HCT116 (cell line): ENCODE measurements at regions not wholly inside any gene's neighbourhood (a gene's known extent, or its start where the extent isn't known, plus 50 kb on each side); places are given as distances from the start of the nearest gene placed in this dataset.

Experiments
- ATAC-seq: fragments of 200-7000 bp; cut with Tn5 transposase; 2 replicates; pipeline ENCODE4 v1.9.1; 2020; ENCODE audit warnings: mild to moderate bottlenecking, moderate library complexity
- BruUV-seq: library from RNA; stranded (reverse); fragments of 400-500 nt; replicated peaks from 2 replicates; lab custom pipeline; 2021; lab: Mats Ljungman, UMichigan
- CTCF ChIA-PET: fragments of 300-600 bp; sonication (Branson Sonifier 250); formaldehyde crosslinking; loops from one replicate; lab custom pipeline; 2021; ENCODE audit warnings: antibody characterized with exemption; lab: Charles Lee
- POLR2A ChIA-PET: fragments of 300-600, 350-600 bp; sonication (Branson Sonifier 250); formaldehyde crosslinking; loops from one replicate; lab custom pipeline; 2021; ENCODE audit warnings: antibody characterized with exemption; lab: Charles Lee
- RAD21 ChIA-PET, 2 experiments: fragments of 300-600 bp; sonication (Branson Sonifier 250); formaldehyde crosslinking; loops; one replicate each; lab custom pipeline; 2023; ENCODE audit warnings: low total read pairs in 2 of 2; ENCODE audit not compliant: uncharacterized antibody in 2 of 2, unreplicated experiment in 2 of 2, low non-redundant PET in 1 of 2; lab: Charles Lee
- DNase-seq: peaks from one replicate; pipeline ENCODE4 v3.0.0-alpha.2; 2010; ENCODE audit warnings: low read depth, low spot score
- H2AFZ ChIP-seq: fragments of 200-600 bp; shearing (Covaris generic), sonication (generic); 2 replicates; pipeline ENCODE4 v1.6.1; 2017; ENCODE audit warnings: low read depth, mixed run types, mixed read lengths, antibody characterized with exemption, low read length; ENCODE audit not compliant: poor library complexity, severe bottlenecking
- H3K27ac ChIP-seq: 2 replicates; pipeline ENCODE4 v1.5.1; 2012; ENCODE audit warnings: low read depth, low read length
- H3K27me3 ChIP-seq: fragments of 200-600 bp; sonication (generic); 2 replicates; pipeline ENCODE4 v1.6.1; 2016; ENCODE audit warnings: mixed run types, low read length, mixed read lengths; ENCODE audit not compliant: insufficient read depth
- H3K36me3 ChIP-seq, 2 experiments: fragments of 200-500 bp in 1 of 2; fragments of 200-600 bp in 1 of 2; sonication (Bioruptor generic) in 1 of 2; sonication (generic) in 1 of 2; 2 replicates each; pipeline versions ENCODE4 v1.5.1 to v1.6.1; 2014 to 2016; ENCODE audit warnings: low read length in 2 of 2, inconsistent platforms in 1 of 2, mixed read lengths in 1 of 2, mixed run types in 1 of 2; ENCODE audit not compliant: insufficient read depth in 2 of 2, control insufficient read depth in 1 of 2
- H3K4me1 ChIP-seq, 2 experiments: fragments of 200-600 bp in 1 of 2; sonication (generic) in 1 of 2; 2 replicates each; pipeline versions ENCODE4 v1.5.1 to v1.6.1; 2012 to 2017; ENCODE audit warnings: low read length in 2 of 2, inconsistent platforms in 1 of 2, mild to moderate bottlenecking in 1 of 2, mixed read lengths in 1 of 2, mixed run types in 1 of 2, moderate library complexity in 1 of 2; ENCODE audit not compliant: insufficient read depth in 2 of 2, control insufficient read depth in 1 of 2
- H3K4me2 ChIP-seq: fragments of 200-600 bp; sonication (generic); 2 replicates; pipeline ENCODE4 v1.6.1; 2017; ENCODE audit warnings: mixed run types, low read length, mixed read lengths
- H3K4me3 ChIP-seq, 2 experiments: fragments of 200-600 bp in 1 of 2; sonication (generic) in 1 of 2; replicated peaks in 1 of 2; 2 replicates each; pipeline ENCODE4 v1.5.1; 2011 to 2016; ENCODE audit warnings: low read length in 2 of 2, control low read depth in 1 of 2, low read depth in 1 of 2, mild to moderate bottlenecking in 1 of 2, mixed read lengths in 1 of 2, mixed run types in 1 of 2
- H3K79me2 ChIP-seq: fragments of 200-600 bp; sonication (generic); 2 replicates; pipeline ENCODE4 v1.6.1; 2017; ENCODE audit warnings: mild to moderate bottlenecking, mixed run types, low read length, moderate library complexity, mixed read lengths; ENCODE audit not compliant: insufficient read depth
- H3K9ac ChIP-seq: fragments of 200-600 bp; sonication (generic); 2 replicates; pipeline ENCODE4 v1.6.1; 2016; ENCODE audit warnings: low read length, mixed read lengths
- H3K9me2 ChIP-seq: fragments of 200-600 bp; sonication (generic), shearing (Covaris generic); 2 replicates; pipeline ENCODE4 v1.6.1; 2017; ENCODE audit warnings: mixed run types, mild to moderate bottlenecking, moderate library complexity; ENCODE audit not compliant: insufficient read depth
- H3K9me3 ChIP-seq, 2 experiments: fragments of 200-500 bp in 1 of 2; fragments of 200-600 bp in 1 of 2; sonication (Bioruptor generic) in 1 of 2; sonication (generic) in 1 of 2; 2 replicates each; pipeline ENCODE4 v1.6.1; 2014 to 2017; ENCODE audit warnings: low read length in 2 of 2, mixed read lengths in 2 of 2, inconsistent platforms in 1 of 2, low read depth in 1 of 2, mild to moderate bottlenecking in 1 of 2, mixed run types in 1 of 2, moderate library complexity in 1 of 2; ENCODE audit not compliant: control insufficient read depth in 1 of 2, insufficient read depth in 1 of 2
- H4K20me1 ChIP-seq: fragments of 200-600 bp; sonication (generic), shearing (Covaris generic); 2 replicates; pipeline ENCODE4 v1.6.1; 2017; ENCODE audit warnings: mixed run types, mild to moderate bottlenecking, moderate library complexity; ENCODE audit not compliant: insufficient read depth
- ATF3 ChIP-seq: IDR thresholded peaks from 2 replicates; pipeline ENCODE4 v1.6.1; 2012
- CBX3 ChIP-seq: IDR thresholded peaks from 2 replicates; pipeline ENCODE4 v1.6.1; 2012; ENCODE audit warnings: low read depth
- ELF1 ChIP-seq: IDR thresholded peaks from 2 replicates; pipeline ENCODE4 v1.6.1; 2012; ENCODE audit warnings: low read depth, borderline replicate concordance
- MAX ChIP-seq: IDR thresholded peaks from 2 replicates; pipeline ENCODE4 v1.6.1; 2012
- POLR2A ChIP-seq: IDR thresholded peaks from 2 replicates; pipeline ENCODE4 v1.7.0; 2011; ENCODE audit warnings: borderline replicate concordance; ENCODE audit not compliant: insufficient read depth, insufficient read length; ENCODE audit errors: extremely low read depth
- POLR2AphosphoS5 ChIP-seq: IDR thresholded peaks from 2 replicates; pipeline ENCODE4 v1.6.1; 2011; ENCODE audit warnings: mild to moderate bottlenecking, low read depth, low read length, moderate library complexity
- RAD21 ChIP-seq: IDR thresholded peaks from 2 replicates; pipeline ENCODE4 v1.6.1; 2012; ENCODE audit warnings: low read depth, mild to moderate bottlenecking
- SIN3A ChIP-seq: IDR thresholded peaks from 2 replicates; pipeline ENCODE4 v1.6.1; 2012; ENCODE audit warnings: low read depth
- YY1 ChIP-seq: IDR thresholded peaks from 2 replicates; pipeline ENCODE4 v1.6.1; 2011; ENCODE audit warnings: low read length, low read depth, moderate library complexity, mild to moderate bottlenecking; ENCODE audit not compliant: insufficient replicate concordance; ENCODE audit errors: extremely low read depth
- intact Hi-C: fragments of 100-400 bp; cut with micrococcal nuclease; formaldehyde crosslinking; loops from 2 replicates; pipeline ENCODE4 v1.10.0; 2022

DNA sequence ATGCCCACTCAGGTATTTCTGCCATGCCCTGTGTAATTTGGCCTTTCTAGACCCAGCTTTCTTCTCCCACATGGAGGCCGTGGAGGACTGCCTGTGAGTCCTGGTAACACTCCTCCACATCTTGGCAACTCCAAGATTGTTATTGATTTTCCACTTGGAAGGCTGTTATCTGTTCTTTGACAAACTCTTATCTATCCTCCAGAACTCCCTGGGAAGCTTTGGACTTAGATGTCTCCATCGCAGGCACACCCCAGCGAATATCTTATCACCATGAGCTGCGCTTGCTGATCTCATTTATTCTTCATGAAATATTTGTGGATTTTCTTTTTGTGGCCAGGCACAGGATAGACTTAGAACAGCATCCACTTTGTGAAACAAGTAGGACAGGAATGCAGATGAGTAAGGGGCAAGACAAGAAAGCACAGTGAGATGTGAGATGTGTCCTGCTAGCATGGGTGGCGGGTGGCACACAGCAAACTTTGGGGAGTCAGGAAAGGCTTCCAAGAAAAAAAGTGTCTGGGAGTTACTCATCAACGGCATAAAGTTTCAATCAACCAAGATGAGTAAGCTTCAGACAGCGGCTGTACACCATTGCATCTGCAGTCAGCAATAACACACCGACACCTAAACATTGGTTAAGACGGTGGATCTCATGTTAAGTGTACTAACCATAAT is 84.5 kb upstream of the IRS2 start:
- H3K9ac ChIP-seq = no peak overlapping the region
- H2AFZ ChIP-seq = no peak overlapping the region
- no peaks in the 10 kb centered on the region for H3K36me3 ChIP-seq
- TF ChIP-seq RAD21 (no peak), SIN3A (no peak), ATF3 (no peak), ELF1 (no peak), YY1 (no peak)
- BruUV-seq = no TSS peak
- peaks cover 0 to 8% of the 10 kb centered on the region in 2 experiments; a peak in 1 of 4 replicates for H3K4me1 ChIP-seq
- intact Hi-C loops = no loop called here
- H3K9me3 ChIP-seq = no peaks in the 10 kb centered on the region
- CTCF ChIA-PET = no interaction called here
- no peaks in the 10 kb centered on the region for H3K9me2 ChIP-seq
- RAD21 ChIA-PET = no interaction called here
- ATAC-seq (no peak), DNase-seq (no peak)
- H3K4me3 ChIP-seq = no peak overlapping the region
- POLR2A ChIA-PET = no interaction called here
- no peak overlapping the region for H3K4me2 ChIP-seq
- no peaks in the 10 kb centered on the region for H4K20me1 ChIP-seq
- H3K27me3 ChIP-seq = no peaks in the 10 kb centered on the region
- H3K79me2 ChIP-seq = no peaks in the 10 kb centered on the region
- H3K27ac ChIP-seq = no peak overlapping the region

DNA sequence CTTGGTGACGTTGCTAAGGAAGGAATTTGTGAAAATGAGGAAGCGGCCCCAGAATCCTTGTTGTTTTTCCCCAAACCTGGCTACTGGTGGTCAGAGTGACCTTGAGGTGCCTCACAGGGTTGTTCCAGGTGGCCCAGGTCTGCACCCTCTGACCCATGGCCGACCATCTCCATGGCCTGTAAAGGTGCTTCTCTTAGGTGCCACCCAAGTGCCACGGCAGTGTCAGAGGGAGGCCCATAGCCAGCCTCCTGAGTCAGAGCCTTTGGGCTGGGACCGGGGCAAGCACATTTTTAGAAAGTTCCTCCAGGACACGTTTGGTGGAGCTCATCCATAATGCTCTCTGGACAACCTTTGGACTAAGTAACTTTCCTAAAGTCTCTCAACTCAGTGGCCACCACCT is 83.9 kb upstream of the IRS2 start:
- POLR2A ChIA-PET = no interaction called here
- H2AFZ ChIP-seq = no peak overlapping the region
- RAD21 ChIA-PET = no interaction called here
- no peak overlapping the region for H3K9ac ChIP-seq
- no peaks in the 10 kb centered on the region for H3K9me2 ChIP-seq
- H3K4me2 ChIP-seq = no peak overlapping the region
- DNase-seq = no peak
- CTCF ChIA-PET = no interaction called here
- H3K27me3 ChIP-seq = no peaks in the 10 kb centered on the region
- H3K4me3 ChIP-seq = no peak overlapping the region
- no peaks in the 10 kb centered on the region for H3K9me3 ChIP-seq
- peaks cover 0 to 8% of the 10 kb centered on the region in 2 experiments; a peak in 1 of 4 replicates for H3K4me1 ChIP-seq
- H3K36me3 ChIP-seq = no peaks in the 10 kb centered on the region
- intact Hi-C loops = no loop called here
- H4K20me1 ChIP-seq = no peaks in the 10 kb centered on the region; the same call in 1 of the 2 replicates
- BruUV-seq = no TSS peak
- no peak overlapping the region for H3K27ac ChIP-seq
- ATAC-seq = no peak
- no peak for TF ChIP-seq RAD21
- TF ChIP-seq CBX3 = no peak
- no peak for TF ChIP-seq POLR2AphosphoS5
- no peak for TF ChIP-seq POLR2A
- no peak for TF ChIP-seq MAX
- no peaks in the 10 kb centered on the region for H3K79me2 ChIP-seq
